Stimulated activated CD4-positive, alpha-beta T cell treated with anti-CD3 and anti-CD28 coated beads, Interleukin-15, amount 100 ng/mL, for 24 hours (primary cell): ENCODE measurements at regions not wholly inside any gene's neighbourhood (a gene's known extent, or its start where the extent isn't known, plus 50 kb on each side); places are given as distances from the start of the nearest gene placed in this dataset.
"Not testable (repeated sequence)": the region's sequence is repeated elsewhere in the genome, so short reads cannot be mapped to it uniquely, and the experiment has no call there.

Experiments
- DNase-seq: peaks from one replicate; pipeline ENCODE4 v3.0.0-alpha.2; 2020

- no peak for DNase-seq
Measured at GRCh38 chr2:366706-367105, 78.8 kb upstream of the ALKAL2 start.

DNA sequence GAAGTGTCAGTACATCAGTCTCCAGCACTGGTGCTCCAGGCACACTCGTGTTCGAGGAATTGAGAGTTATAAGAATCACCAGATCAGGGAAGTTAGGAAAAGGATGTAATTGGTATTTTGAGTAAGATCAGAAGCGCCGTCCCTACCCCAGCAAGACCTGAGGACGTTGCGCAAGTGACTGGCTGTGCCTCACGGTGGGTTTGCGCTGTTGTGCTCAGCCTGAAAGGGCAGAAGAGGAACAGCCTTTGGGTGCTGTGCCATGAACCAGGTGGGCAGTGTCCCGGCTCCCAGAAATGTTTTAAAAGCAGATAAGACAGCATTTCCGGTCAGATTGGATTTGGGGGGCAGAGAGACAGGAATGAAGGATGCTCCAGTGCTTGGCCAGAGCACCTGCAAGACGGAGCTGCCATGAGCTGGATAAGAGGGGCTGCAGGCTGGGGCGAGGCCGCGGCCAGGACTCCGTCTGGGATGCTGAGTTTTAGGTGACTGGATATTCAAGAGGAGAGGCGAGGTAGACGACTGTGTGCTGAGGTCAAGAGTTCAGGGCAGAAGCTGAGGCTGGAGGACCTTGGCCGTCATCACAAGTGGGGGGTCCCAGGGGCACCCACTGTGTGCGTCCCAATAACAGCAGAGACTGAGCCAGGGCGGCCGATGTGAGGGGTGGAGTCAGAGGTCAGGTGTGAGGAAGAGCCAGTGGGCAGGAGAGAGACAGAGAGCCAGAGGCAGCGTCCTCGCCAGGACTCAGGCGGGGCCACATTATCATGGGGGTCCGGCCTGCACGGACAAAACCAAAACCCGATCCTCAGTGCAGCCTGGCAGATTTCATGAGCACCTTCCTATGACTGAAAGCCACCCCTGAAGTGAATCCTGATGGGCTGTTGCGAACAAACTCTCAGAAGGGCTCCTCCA is 77.7 kb upstream of the ALKAL2 start:
- no peak for DNase-seq

- no peak for DNase-seq
Measured at GRCh38 chr2:363824-364470, 76.1 kb upstream of the ALKAL2 start.

DNA sequence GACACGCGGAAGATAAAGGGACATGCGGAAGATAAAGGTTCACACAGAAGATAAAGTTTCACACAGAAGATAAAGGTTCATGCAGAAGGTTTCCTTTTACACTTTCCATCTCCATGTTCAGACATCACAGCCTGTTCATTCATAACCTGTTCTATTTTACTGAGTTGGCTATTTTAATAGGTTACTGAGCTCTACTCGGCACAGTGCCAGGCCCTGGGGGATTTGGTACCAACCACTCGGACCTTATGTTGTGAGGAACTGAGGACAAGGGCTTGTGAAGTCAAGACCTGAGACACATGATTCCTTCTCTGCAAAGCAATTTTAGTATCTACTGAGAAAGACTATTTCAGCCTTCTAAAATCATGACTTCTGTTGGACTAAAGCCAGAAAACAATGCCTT is 75.0 kb upstream of the ALKAL2 start:
- no peak for DNase-seq

DNA sequence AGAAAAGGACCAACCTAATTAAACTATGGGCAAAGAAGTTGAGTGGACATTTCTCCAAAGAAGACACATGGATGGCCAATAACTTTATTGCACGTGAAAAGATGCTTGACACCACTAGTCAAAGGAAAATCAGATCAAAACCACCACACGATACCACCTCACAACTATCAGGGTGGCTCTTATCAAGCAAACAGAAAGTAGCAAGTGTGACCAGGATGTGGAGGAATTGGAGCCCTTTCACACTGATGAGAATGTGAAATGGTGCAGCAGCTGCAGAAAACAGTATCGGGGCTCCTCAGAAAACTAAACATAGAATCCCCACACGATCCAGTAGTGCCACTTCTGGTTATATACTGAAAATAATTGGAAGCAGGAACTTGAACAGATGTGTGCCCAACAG is 72.2 kb upstream of the ALKAL2 start:
- DNase-seq, result no peak

DNA sequence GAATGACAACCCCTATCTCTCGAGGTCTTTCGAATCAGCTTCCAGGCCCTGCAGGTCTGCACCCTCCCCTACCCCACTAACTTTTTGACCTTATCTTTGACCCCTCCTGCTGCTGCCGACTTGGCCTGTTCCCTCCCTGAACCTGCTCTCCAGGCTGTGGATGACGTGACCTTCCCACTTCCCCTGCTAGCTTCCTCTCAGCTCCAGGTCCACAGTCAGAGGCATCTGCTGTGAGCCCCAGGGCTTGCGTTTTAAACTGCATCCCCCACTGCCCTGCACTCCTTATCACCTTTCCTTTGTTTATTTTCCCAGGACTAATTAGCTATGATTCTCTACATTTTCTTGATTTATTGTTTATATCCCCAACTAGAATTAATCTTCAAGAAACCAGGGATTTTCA is 71.2 kb upstream of the ALKAL2 start:
- no peak for DNase-seq

- no peak for DNase-seq
Measured at GRCh38 chr2:357811-358210, 69.9 kb upstream of the ALKAL2 start.

- DNase-seq, result not testable (repeated sequence)
Measured at GRCh38 chr2:356304-356703, 68.4 kb upstream of the ALKAL2 start.

DNA sequence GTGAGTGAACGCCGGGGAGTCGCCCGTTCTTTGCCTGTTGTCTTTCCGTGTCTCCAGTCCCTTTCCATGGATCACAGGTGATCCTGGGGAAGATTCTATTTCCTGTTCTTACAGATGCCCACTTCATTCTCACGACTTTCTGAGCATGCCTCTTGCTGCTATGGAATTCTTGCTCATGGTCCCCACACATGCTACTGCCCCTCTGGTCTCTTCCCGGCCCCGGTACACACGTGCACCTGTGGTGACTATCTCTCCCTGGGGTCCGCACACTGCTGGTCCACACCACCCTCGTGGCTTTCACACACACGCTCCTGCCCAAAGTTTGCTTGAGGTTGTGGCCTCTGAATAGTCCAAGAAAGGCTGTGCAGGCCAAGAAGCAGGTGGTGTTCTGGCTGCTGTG is 67.9 kb upstream of the ALKAL2 start:
- no peak for DNase-seq

DNA sequence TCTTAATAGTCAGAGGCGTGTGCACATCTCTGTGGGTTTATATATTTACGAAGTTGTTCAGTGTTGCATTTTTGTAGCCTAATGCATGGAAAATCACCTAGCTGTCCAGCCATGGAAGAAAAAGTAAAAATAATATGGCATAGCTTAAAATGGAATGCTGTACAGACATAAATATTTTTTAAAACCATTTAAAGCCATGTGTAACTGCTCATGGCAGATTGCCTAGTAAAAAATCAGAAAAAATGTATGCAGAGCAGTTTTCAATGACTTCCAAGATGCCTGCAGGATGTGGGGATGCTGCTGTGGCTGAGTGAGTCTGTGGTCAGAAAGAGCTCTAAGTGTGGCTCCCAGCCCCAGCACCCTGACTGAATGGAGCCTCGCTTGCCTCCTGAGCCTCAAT is 64.8 kb upstream of the ALKAL2 start:
- DNase-seq, result no peak

DNA sequence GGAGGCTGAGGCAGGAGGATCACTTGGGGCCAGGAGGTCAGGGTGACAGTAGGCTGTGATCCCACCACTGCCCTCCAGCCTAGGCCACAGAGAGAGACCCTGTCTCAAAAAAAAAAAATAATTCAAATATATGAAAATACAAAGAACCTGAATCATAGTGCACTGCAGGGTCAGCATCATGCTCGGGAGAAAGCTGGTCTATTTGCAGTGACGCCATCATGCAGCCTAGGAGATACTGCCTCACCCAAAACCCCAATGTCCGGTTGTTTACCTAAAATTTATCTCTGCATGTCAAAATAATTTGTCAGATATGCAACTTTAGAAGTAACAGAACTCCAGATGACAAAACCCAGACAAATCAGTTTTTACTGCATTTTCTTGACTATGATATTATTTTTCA is 61.5 kb upstream of the ALKAL2 start:
- no peak for DNase-seq

DNA sequence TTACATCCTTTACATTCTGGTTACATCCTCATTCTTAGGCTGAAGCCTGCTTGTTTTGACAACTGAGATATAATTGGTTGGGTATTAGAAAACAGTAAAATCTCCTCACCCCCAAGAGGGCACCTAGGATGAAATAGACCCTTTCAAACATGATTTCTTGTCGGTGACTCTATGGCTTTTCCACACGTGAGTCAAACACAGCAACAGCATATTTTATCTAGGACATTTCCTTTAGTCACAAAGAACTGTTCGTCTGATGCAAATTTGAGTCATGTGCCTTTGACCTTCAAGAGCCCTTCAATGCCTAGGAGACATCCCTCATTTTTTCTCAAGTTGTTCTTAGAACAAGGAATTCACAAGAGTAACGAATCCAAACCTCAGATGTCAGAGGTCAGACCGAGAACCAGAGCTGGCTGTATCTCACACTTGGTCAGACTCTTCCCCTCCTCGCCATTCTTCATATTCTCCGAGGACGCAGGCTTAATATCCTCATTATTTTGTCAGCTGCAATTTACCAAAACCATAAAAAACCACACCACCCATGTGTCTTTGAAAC is 60.5 kb upstream of the ALKAL2 start:
- no peak for DNase-seq

GRCh38 chr2:344811-345210 is 56.9 kb upstream of the ALKAL2 start:
- DNase-seq, result no peak

GRCh38 chr2:343355-343754 is 55.5 kb upstream of the ALKAL2 start:
- no peak for DNase-seq

DNA sequence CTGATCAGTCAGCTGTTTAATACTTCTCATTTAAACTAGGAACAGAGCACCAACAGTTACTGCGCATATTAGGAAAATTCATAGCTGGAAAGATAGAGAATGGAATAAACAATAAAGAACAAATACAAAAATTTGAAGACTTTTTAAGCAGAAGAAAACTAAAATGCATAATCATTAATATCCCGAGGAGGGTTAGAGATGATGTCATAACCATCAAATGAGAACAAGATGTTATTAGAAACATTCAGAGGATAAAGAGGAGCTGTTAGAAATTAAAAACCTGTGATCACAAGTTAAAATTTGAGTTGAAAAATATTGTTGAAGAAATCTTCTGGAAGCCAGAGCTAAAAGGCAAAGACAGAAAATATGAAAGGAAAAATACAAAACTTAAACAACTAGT is 54.0 kb upstream of the ALKAL2 start:
- DNase-seq, result no peak

GRCh38 chr2:341017-341542 is 53.2 kb upstream of the ALKAL2 start:
- DNase-seq, result no peak
